HG03354 (cell line): ENCODE measurements at regions not wholly inside any gene's neighbourhood (a gene's known extent, or its start where the extent isn't known, plus 50 kb on each side); places are given as distances from the start of the nearest gene placed in this dataset.

Experiments
- ATAC-seq: cut with Tn5 transposase; IDR thresholded peaks from one replicate; pipeline ENCODE4 v1.9.1; 2021; ENCODE audit warnings: mild to moderate bottlenecking; ENCODE audit not compliant: unreplicated experiment, poor library complexity, severe bottlenecking

GRCh38 chr16:80433623-80434022, 107.2 kb upstream of the DYNLRB2 start:
- ATAC-seq, result no peak

GRCh38 chr16:80427795-80428194, 113.0 kb upstream of the DYNLRB2 start:
- ATAC-seq, result no peak

GRCh38 chr16:80418517-80419355, 122.1 kb upstream of the DYNLRB2 start:
- no peak for ATAC-seq

GRCh38 chr16:80417706-80418271, 123.0 kb upstream of the DYNLRB2 start:
- ATAC-seq, result no peak

- ATAC-seq, result no peak
Observed at GRCh38 chr16:80408014-80408413, 132.8 kb upstream of the DYNLRB2 start.

- no peak for ATAC-seq
Observed at GRCh38 chr16:80407265-80407987, 133.4 kb upstream of the DYNLRB2 start.

GRCh38 chr16:80404847-80405246, 135.9 kb upstream of the DYNLRB2 start:
- ATAC-seq, result no peak

GRCh38 chr16:80403894-80404293, 136.9 kb upstream of the DYNLRB2 start:
- no peak for ATAC-seq

GRCh38 chr16:80390871-80391489, 149.8 kb upstream of the DYNLRB2 start:
- no peak for ATAC-seq

GRCh38 chr16:80390046-80390445, 150.7 kb upstream of the DYNLRB2 start:
- no peak for ATAC-seq

GRCh38 chr16:80389338-80389737, 151.5 kb upstream of the DYNLRB2 start:
- ATAC-seq, result no peak

- ATAC-seq, result no peak
Observed at GRCh38 chr16:80387318-80387921, 153.4 kb upstream of the DYNLRB2 start.

GRCh38 chr16:80384862-80385261, 155.9 kb upstream of the DYNLRB2 start:
- no peak for ATAC-seq

GRCh38 chr16:80380514-80380913, 160.3 kb upstream of the DYNLRB2 start:
- ATAC-seq, result no peak

GRCh38 chr16:80377096-80377956, 163.5 kb upstream of the DYNLRB2 start:
- no peak for ATAC-seq

GRCh38 chr16:80375973-80376372, 164.8 kb upstream of the DYNLRB2 start:
- no peak for ATAC-seq

- no peak for ATAC-seq
Observed at GRCh38 chr16:80375513-80375912, 165.3 kb upstream of the DYNLRB2 start.

- ATAC-seq, result no peak
Observed at GRCh38 chr16:80372341-80372740, 168.5 kb upstream of the DYNLRB2 start.
